ENCODE measurements at regions not wholly inside any gene's neighbourhood (a gene's known extent, or its start where the extent isn't known, plus 50 kb on each side); places are given as distances from the start of the nearest gene placed in this dataset.

- no peak for TF ChIP-seq CTCF (IDR thresholded peaks at IDR 0.05)
- TF ChIP-seq POLR2A (IDR thresholded peaks at IDR 0.05) = no peak
These were observed 149.9 kb upstream of the KLF4 start for GRCh38 chr9:107639426-107639825.

Measured in right lobe of liver (tissue), 4 donors.